ENCODE measurements at regions not wholly inside any gene's neighbourhood (a gene's known extent, or its start where the extent isn't known, plus 50 kb on each side); places are given as distances from the start of the nearest gene placed in this dataset.

GRCh38 chr12:41869432-41869831 is 275.2 kb downstream of the GXYLT1 start:
- DNase-seq: no peak

- no peak for DNase-seq
Measured at GRCh38 chr12:41866878-41867430, 277.7 kb downstream of the GXYLT1 start.

- no peak for DNase-seq
Measured at GRCh38 chr12:41856228-41856627, 288.4 kb downstream of the GXYLT1 start.

DNA sequence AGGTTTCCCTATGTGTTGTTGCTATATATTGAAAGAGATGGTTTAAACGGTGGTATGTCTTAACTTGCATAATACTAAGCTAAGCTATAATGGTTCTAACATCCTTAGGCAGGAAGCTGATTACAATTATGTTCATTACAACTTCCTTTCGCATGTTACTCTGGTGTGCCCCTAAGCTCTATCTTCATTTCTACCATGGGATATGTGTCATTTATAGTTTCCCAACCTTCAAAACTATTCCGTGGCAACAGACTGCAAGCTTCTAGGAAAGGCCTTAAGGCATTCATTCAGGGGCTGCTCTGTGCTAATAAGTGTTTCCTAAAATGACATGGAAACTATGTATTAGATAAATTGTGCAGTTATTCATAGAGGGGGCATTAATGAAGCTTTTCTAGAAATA is 294.6 kb downstream of the GXYLT1 start:
- no peak for DNase-seq

DNA sequence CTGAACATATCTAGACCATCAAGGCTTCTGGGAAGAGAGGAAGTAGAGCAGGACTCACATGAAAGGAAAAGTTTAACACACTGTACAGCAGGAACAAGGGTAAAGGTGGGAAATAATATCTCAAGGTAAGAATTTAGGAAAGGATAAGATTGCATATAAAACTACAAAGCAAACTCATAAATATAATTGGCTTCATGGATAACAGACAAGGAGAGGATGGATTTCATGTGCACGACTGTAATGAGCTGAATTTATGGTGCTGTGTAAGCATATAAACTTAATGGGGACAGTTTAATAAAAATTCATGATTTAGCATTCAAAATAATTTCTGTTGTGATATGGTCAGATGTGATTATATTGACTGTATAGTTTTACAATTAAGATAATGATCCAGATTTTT is 298.0 kb downstream of the GXYLT1 start:
- DNase-seq: no peak

DNA sequence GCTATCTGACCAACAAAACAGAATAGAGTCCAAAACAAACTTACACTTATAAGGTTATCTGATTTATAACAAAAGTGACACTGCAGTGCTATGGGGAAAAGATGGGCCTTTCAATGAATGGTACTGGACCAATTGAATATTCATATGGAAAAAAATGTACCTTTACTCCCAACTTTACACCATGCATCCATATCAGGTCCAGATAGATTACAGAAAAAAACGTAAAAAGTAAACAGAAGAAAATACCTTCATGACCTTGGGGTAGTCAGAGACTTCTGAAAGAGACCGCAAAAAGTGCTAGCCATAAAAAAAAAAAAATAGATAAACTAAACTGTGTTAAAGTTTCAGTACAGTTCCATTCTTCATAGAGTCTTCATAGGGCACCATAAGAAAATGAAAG is 308.3 kb downstream of the GXYLT1 start:
- DNase-seq: no peak

GRCh38 chr12:41835556-41835955 is 309.1 kb downstream of the GXYLT1 start:
- DNase-seq: no peak

GRCh38 chr12:41819948-41820347 is 324.7 kb downstream of the GXYLT1 start:
- DNase-seq: no peak

- no peak for DNase-seq
Measured at GRCh38 chr12:41804026-41804425, 340.6 kb downstream of the GXYLT1 start.

DNA sequence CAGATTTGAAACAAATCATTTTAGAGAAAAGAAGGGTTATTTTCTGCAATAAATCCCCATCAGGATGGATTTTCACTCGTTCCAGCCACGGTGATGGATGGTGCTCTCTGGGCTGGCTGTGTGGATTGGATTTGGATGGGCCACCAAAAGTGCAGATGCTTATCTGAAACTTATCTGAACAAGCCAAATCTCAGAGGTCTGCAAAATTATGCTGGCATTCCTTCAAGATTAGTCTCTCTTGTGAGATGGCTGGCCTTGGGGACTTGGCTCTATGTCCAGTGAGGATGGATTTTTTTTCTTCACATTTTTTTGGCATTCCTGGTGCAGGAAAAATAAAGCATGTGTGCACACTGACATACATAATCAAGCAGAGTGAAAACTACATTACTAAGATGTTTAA is 341.9 kb downstream of the GXYLT1 start:
- DNase-seq: no peak

DNA sequence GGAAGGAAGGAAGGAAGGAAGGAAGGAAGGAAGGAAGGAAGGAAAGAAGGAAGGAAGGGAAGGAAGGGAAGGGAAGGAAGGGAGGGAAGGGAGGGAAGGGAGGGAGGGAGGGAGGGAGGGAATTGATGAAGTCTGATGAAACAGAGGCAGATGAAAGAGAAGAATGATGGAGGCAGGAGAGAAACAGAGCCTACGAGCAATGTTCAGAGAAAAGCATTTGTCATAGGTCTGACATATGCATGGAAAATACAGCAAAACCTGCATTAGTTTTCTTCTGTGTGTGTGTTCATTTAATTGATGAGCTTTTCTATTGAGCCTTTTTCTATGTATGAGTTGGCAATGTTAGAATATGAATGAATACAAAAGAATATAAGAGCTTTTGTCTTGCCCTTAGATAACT is 343.4 kb downstream of the GXYLT1 start:
- DNase-seq: no peak

DNA sequence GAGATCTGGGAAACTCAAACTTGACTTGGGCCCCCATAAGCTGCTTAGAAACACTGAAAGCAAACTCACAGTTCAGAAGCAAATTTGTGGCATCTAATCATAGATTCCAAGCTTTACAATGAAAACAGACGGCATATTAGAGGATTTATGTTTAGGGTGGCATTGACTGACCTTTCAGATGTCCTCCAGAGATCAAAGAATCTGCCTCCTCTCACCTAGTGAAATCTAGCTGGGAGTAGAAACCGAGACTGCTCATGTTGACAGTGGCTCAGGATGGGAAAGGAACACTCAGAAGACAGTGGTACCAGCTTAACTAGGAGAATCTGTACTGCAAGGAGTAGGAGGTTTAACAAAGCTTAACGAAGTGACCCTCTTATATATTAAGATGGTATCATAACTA is 345.0 kb downstream of the GXYLT1 start:
- no peak for DNase-seq

- no peak for DNase-seq
Measured at GRCh38 chr12:41795910-41796309, 348.8 kb downstream of the GXYLT1 start.

- no peak for DNase-seq
Measured at GRCh38 chr12:41795051-41795600, 349.5 kb downstream of the GXYLT1 start.

- DNase-seq: no peak
Measured at GRCh38 chr12:41794336-41794735, 350.3 kb downstream of the GXYLT1 start.

GRCh38 chr12:41784957-41785356 is 359.7 kb downstream of the GXYLT1 start:
- DNase-seq: no peak

- no peak for DNase-seq
Measured at GRCh38 chr12:41778934-41779333, 365.7 kb downstream of the GXYLT1 start.

DNA sequence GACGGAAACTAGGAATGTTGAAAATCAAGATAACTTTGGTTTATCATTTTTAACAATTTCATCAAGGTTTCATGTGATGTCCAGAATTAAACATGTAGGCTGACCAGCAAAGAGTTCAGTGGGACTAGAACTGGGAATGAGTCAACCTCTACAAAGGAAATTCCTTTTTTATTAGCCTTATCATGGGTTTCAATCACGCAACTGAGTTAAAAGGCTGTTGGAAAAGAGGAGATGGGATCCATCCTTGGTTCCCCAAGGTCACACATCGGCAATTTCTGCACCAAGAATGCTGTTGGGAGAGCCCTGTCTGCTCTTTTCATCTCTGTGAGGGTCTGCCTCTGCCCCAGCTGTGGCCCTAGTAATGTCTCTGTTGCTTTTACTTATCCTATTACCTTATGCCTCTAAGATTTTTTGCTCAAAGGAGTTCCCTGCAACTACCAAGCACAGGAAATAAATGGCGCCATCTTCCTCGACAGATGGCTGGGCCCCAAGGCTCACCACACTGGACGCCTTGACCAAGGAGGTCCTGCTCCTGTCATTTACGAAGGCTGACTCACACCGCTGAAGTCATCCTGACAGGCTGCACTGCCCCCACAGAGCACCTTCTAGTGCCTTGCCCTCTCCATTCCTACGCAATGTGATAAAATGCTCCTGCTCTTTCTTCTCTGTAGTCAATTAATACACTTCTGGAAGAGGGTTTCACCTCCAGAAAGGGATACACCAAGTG is 367.4 kb downstream of the GXYLT1 start:
- DNase-seq: no peak

GRCh38 chr12:41772478-41772877 is 372.2 kb downstream of the GXYLT1 start:
- DNase-seq: no peak

DNA sequence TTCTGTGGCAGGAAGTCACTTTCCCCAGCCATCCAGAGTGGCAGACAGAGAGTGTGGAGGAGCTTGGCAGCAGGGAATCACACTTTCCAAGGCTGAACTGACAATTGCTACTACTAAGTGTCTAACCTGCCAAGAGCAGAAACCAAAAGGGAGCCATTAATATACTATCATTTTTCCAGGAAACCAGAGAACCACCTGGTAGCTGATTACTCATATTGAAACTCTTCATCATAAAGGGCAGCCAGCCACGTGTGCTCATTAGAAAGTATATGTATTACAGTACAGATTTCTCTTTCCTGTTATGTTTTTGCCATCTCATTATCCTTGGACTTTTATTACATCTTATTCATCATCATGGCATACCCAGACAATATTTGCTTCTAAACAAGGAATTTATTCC is 374.9 kb downstream of the GXYLT1 start:
- no peak for DNase-seq

DNA sequence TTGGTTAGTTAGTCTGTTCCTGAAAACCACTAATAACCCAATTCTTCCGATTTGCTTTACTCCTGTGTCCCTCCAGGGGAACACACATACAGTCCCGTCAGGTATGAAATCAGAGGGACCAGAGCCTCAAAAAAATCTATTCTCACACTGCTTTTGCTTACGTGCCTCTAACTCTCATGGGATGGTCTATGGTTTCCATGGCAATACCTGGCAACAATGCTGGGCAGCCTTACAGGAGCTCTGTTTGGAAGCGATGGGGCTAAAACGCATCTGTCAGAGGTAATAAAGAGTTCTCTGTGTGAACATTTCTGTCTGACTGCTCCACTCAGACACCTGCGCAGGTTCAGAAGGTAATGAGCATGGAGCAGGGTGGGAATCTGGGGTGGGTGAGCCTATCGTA is 376.2 kb downstream of the GXYLT1 start:
- no peak for DNase-seq

DNA sequence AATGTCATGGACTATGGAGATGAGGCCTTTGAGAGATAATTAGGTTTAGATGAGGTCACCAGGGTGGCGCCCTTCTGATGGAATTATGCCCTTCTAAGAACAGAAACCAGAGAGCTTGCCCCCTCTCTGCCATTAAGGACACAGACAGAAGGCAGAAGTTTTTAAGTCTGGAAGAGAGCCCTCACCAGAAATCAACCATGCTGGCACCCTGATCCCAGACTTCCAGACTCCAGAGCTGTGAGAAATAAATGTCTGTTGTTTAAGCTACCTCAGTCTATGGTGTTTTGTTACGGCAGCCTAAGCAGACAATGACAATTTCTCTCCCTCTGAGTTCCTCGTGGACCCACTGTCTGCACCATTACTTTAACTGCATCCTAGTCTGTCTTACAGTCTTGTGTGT is 382.0 kb downstream of the GXYLT1 start:
- DNase-seq: no peak

- no peak for DNase-seq
Measured at GRCh38 chr12:41745593-41745992, 399.1 kb downstream of the GXYLT1 start.

- no peak for DNase-seq
Measured at GRCh38 chr12:41743835-41744234, 400.8 kb downstream of the GXYLT1 start.

DNA sequence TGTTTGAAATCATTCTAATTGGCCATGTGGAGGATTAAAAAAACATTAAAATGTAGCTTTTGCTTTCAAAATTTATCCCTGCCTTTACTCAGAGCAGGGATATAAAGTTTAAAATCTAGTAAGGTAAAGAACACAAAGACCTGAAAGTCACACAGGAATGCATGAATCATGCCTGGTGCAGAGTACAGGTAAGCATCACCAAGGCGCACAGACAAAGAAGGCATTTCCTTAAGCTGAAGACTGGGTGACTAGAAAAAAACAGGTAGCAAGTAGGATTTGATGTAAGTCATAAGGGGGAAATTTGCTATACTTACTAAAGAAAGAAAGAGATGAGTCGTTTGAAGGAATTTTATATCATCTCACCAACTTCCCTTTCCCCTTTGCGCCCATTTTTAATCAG is 405.6 kb downstream of the GXYLT1 start:
- DNase-seq: no peak
